Lower lobe of right lung (tissue), 2 donors: ENCODE measurements at regions not wholly inside any gene's neighbourhood (a gene's known extent, or its start where the extent isn't known, plus 50 kb on each side); places are given as distances from the start of the nearest gene placed in this dataset.

Experiments used
- ATAC-seq, 2 donors: fragments of 200-7000 bp; cut with Tn5 transposase; one replicate each; pipeline ENCODE4 v1.9.1; 2020 to 2022; ENCODE audit warnings: mild to moderate bottlenecking in 2 of 2, moderate library complexity in 2 of 2
- DNase-seq: peaks from one replicate; pipeline ENCODE4 v3.0.0-alpha.2; 2020
- H3K27ac ChIP-seq: fragments of 200-600 bp; one replicate; pipeline ENCODE4 v1.8.0; 2022
- H3K27me3 ChIP-seq: fragments of 200-600 bp; one replicate; pipeline ENCODE4 v1.8.0; 2022; ENCODE audit warnings: low read depth
- H3K36me3 ChIP-seq: fragments of 200-600 bp; one replicate; pipeline ENCODE4 v1.8.0; 2022; ENCODE audit warnings: mild to moderate bottlenecking
- H3K4me1 ChIP-seq: fragments of 200-600 bp; one replicate; pipeline ENCODE4 v1.8.0; 2022
- H3K4me3 ChIP-seq: fragments of 200-600 bp; one replicate; pipeline ENCODE4 v1.8.0; 2022; ENCODE audit warnings: mild to moderate bottlenecking
- H3K9me3 ChIP-seq: fragments of 200-600 bp; one replicate; pipeline ENCODE4 v1.8.0; 2022
- CTCF ChIP-seq: fragments of 200-600 bp; IDR thresholded peaks from one replicate; pipeline ENCODE4 v1.8.0; 2022; ENCODE audit warnings: antibody characterized with exemption, mild to moderate bottlenecking
- intact Hi-C: fragments of 100-400 bp; cut with DNase I; formaldehyde crosslinking; loops from one replicate; pipeline ENCODE4 v1.11.0; 2022
- donor health status: DM: no; HTN: yes; CAD: no; lungs with severe emphysema.

- H3K4me3 ChIP-seq = no peak overlapping the region
- TF ChIP-seq CTCF = no peak
- H3K4me1 ChIP-seq = no peaks in the 10 kb centered on the region
- H3K9me3 ChIP-seq = no peaks in the 10 kb centered on the region
- no peaks in the 10 kb centered on the region for H3K36me3 ChIP-seq
- DNase-seq = no peak
- no peak for ATAC-seq
- H3K27me3 ChIP-seq = no peaks in the 10 kb centered on the region
- no peak overlapping the region for H3K27ac ChIP-seq
- intact Hi-C loops = no loop called here
Observed at GRCh38 chr13:86121881-86122280, 322.7 kb upstream of the SLITRK6 start.

GRCh38 chr13:86109107-86109506 lies 309.9 kb upstream of the SLITRK6 start:
- Histone ChIP-seq H3K36me3 (no peaks in the 10 kb centered on the region), H3K4me3 (no peak overlapping the region), H3K4me1 (no peaks in the 10 kb centered on the region), H3K9me3 (no peaks in the 10 kb centered on the region), H3K27me3 (no peaks in the 10 kb centered on the region), H3K27ac (no peak overlapping the region)
- DNase-seq (no peak), ATAC-seq (no peak)
- TF ChIP-seq CTCF = no peak
- intact Hi-C loops = no loop called here

GRCh38 chr13:86108334-86108733 lies 309.1 kb upstream of the SLITRK6 start:
- H3K9me3 ChIP-seq = no peaks in the 10 kb centered on the region
- no peak for TF ChIP-seq CTCF
- no peaks in the 10 kb centered on the region for H3K27me3 ChIP-seq
- no peaks in the 10 kb centered on the region for H3K36me3 ChIP-seq
- H3K4me1 ChIP-seq = no peaks in the 10 kb centered on the region
- intact Hi-C loops = no loop called here
- DNase-seq (no peak), ATAC-seq (no peak)
- H3K27ac ChIP-seq = no peak overlapping the region
- no peak overlapping the region for H3K4me3 ChIP-seq

GRCh38 chr13:86098511-86098910 lies 299.3 kb upstream of the SLITRK6 start:
- Histone ChIP-seq H3K4me3 (no peak overlapping the region), H3K4me1 (no peaks in the 10 kb centered on the region), H3K9me3 (no peaks in the 10 kb centered on the region), H3K27me3 (no peaks in the 10 kb centered on the region), H3K27ac (no peak overlapping the region), H3K36me3 (no peaks in the 10 kb centered on the region)
- no peak for ATAC-seq
- intact Hi-C loops = no loop called here
- TF ChIP-seq CTCF = no peak
- DNase-seq = no peak

- DNase-seq (no peak), ATAC-seq (no peak)
- no peaks in the 10 kb centered on the region for H3K36me3 ChIP-seq
- no peaks in the 10 kb centered on the region for H3K9me3 ChIP-seq
- H3K27me3 ChIP-seq = no peaks in the 10 kb centered on the region
- no peak for TF ChIP-seq CTCF
- intact Hi-C loops = no loop called here
- no peak overlapping the region for H3K27ac ChIP-seq
- H3K4me1 ChIP-seq = no peaks in the 10 kb centered on the region
- H3K4me3 ChIP-seq = no peak overlapping the region
Observed at GRCh38 chr13:86095351-86095750, 296.1 kb upstream of the SLITRK6 start.

GRCh38 chr13:86090181-86090580 lies 291.0 kb upstream of the SLITRK6 start:
- no peaks in the 10 kb centered on the region for H3K4me1 ChIP-seq
- no peak overlapping the region for H3K4me3 ChIP-seq
- no peak overlapping the region for H3K27ac ChIP-seq
- DNase-seq (no peak), ATAC-seq (no peak)
- H3K36me3 ChIP-seq = no peaks in the 10 kb centered on the region
- no peak for TF ChIP-seq CTCF
- intact Hi-C loops = no loop called here
- no peaks in the 10 kb centered on the region for H3K27me3 ChIP-seq
- H3K9me3 ChIP-seq = no peaks in the 10 kb centered on the region
